ENCODE measurements at regions not wholly inside any gene's neighbourhood (a gene's known extent, or its start where the extent isn't known, plus 50 kb on each side); places are given as distances from the start of the nearest gene placed in this dataset.
"Not testable (repeated sequence)": the region's sequence is repeated elsewhere in the genome, so short reads cannot be mapped to it uniquely, and the experiment has no call there.

DNA sequence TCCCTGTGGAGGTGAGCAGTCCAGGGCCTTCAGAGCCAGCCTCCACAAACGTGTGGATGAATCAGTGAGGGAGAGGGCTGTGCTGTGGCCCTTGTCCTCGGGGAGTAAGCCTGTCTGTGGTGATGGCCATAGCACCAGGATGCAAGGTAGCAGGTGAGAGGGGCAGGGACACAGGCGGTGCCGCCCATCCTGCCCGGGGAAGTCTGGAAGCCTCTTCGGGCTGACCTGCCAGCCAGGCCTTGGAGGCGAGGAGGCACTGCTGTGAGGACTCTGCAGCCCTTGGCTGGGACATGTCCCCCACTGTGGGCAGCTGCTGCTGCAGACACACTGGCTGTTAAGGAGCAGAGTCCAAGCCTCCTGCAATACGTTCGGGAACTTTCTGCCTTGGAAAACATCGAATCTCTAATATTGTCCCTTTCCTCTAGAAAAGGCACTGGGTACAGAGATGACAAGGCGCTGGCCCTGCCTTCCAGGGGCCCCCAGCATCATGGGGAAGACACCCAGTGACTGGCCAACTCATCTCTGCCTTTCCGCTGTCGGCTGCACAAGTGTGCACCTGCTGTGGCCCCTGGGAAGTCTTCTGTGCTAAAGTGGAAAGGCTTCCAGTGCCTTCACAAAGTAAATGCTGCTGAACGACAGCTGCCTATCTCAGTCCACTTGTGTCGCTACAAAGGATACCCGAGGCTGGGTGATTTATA lies 101.4 kb downstream of the ADRA2C start:
- DNase-seq = no peak

DNA sequence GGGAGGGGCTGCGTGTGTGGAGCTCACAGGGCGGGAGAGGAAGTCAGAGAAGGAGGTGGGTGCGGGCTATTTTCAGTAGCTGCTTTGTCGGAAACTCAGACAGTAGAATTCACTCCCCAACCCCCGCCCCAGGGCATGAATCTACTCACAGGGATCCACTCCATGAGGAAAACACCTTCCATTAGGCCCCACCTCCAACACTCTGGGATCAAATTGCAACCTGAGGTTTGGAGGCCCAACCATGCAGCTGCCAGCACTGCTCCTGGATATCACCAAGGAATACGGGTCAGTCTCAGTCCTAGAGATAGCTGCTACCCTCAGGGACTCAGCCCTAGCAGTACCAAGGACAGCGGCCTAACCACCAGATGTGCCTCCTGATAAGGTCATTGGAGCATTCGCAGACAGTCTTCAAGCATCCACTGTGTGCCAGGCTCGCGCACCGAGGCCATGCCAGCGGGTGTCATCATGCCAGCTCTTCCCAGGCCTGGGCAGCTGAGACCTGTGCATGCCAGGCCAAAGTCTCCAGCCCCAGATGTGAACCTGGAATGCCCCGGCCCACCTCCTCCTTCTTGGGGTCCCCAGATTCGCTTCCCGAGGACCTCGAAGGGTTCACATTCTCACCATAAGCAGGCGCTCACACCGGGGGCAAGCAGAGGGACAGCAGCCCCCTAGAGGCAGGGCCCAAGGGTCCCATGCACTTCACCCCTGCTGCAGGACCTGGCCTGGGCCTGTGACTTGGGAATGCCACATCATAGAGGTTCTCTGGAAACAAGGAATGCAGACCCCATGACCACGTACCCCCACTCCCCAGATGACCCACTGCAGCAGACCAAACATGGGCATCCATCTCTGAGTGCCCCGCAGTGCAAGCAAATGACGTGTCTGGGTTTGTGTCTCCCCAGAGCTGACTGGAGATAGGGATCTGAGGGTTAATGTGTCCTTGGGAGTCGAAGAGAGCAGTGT lies 102.3 kb downstream of the ADRA2C start:
- no peak for DNase-seq

GRCh38 chr4:3869174-3869572 lies 103.0 kb downstream of the ADRA2C start:
- DNase-seq = no peak

- DNase-seq = no peak
Observed at GRCh38 chr4:3869661-3870566, 103.7 kb downstream of the ADRA2C start.

GRCh38 chr4:3870567-3870962 lies 104.4 kb downstream of the ADRA2C start:
- DNase-seq = no peak

DNA sequence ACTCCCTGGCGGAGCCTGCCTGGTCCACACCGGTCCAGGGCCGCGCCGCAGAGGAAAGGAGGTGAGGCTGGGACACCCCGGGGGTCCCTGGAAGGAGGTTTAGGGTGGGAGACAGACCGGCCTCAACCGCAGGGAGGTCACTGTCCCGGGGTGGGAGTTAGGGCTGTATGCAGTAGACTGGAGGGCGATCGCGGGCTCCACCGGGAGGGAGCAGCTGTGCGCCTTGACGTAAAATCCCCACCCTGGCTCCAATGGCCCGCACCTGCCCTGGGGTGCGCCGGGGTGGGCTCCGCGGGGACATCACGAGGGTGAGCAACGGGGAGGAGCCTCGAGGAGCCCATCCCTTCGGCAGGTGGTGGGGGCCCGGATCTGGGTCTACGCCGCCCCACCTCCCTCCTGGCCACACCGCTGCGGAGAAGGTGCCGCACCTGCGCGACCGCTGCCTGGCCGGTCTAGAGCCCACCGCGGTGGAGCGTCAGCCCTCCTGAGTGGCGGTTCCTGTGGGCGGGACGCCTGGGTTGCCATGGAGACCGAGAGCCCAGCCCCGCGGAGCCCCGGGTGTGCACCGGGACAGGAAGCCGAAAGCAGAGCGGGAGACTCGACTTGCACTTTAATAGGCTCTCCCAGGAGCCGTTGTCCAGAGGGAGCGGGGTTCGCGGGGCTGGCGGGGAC lies 105.1 kb downstream of the ADRA2C start:
- DNase-seq = no peak

- no peak for DNase-seq
Observed at GRCh38 chr4:3871881-3872833, 106.0 kb downstream of the ADRA2C start.

DNA sequence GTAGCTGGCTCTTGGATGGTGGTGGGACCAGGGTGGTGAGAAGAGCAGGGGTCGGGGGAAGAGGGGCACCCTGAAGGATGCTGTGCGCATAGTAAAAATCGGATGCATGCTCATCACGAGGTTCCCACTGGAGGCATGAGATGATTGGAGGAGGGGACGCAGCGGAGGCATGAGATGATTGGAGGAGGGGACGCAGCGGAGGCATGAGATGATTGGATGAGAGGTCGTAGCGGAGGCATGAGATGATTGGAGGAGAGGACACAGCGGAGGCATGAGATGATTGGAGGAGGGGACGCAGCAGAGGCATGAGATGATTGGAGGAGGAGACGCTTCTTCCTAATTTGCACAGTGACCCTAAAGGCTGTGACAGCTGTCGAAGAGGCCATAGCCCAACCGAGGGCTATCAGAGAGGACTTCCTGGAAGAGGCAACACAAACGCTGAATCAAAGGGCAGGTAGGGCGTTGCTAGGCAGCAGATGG lies 106.7 kb downstream of the ADRA2C start:
- DNase-seq = no peak

- DNase-seq = no peak
Observed at GRCh38 chr4:3873408-3874027, 107.3 kb downstream of the ADRA2C start.

GRCh38 chr4:3874028-3874415 lies 107.8 kb downstream of the ADRA2C start:
- DNase-seq = no peak

DNA sequence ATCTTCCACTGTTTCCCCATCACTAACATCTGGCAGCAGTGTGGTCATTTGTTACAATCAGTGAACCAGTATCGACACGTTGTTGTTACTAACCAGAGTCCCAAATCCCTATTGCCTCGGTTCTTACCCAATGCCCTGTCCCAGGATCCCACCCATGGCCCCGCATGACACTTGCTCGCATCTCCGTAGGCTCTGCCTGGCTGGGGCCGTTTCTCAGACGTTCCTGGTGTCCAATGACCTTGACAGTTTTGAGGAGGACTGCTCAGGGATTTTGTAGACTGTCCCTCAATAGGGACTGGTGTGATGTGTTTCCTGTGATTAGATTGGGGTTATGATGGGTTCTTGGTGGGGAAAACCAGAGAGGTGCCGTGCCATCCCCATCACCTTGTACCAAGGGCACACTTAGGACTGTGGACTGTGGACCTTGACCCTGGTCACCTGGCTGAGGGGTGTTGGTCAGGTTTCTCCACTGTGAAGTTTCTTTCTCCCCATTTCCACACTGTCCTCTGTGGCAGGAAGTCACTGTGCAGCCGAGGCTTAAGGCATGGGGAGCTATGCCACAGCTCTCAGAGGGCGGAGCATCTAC lies 108.4 kb downstream of the ADRA2C start:
- DNase-seq = no peak

DNA sequence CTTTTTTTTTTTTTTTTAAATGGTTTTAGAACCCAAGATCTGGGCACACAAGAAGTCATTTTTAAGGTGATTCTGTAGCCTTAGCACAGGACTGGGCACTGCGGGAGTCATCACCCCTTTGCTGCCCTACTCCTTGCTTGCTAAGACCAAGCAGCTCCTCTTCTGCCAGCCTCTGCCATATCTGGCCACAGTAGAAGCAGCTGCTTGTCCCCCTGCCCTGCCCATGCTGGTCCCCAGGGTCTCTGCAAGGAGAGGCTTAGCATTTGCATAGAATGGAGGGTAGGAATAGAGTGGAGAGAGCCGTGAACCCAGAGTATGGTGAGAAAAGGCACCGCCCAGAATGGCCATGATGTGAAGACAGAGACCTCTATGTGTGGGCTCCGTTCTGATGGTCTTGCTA lies 109.3 kb downstream of the ADRA2C start:
- no peak for DNase-seq

DNA sequence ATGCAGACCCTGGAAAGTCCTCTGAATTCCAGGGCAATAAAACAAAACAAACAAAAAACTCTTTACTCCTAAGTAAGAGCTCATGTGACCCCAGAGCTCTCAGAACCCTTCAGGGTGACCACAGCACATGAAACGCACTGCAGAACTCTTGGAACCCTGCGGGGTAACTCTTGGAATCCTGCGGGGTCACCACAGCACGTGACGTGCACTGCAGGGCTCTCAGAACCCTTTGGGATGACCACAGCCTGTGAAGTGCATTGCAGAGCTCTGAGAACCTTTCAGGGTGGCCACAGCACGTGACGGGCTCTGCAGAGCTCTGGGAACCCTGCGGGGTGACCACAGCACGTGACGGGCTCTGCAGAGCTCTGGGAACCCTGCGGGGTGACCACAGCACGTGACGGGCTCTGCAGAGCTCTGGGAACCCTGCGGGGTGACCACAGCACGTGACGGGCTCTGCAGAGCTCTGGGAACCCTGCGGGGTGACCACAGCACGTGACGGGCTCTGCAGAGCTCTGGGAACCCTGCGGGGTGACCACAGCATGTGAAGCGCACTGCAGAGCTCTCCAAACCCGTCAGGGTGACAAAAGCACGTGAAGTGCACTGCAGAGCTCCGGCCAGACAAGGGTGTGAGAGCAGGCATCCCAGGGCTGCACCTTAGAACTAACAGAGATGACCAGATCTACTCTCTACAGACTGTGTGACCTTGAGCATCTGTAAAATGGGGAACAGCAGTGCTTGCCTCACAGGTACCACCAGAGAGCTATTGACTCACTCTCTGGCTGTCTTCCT lies 110.1 kb downstream of the ADRA2C start:
- not testable (repeated sequence) for DNase-seq

- no peak for DNase-seq
Observed at GRCh38 chr4:3877236-3877635, 111.1 kb downstream of the ADRA2C start.

- no peak for DNase-seq
Observed at GRCh38 chr4:3877868-3878267, 111.7 kb downstream of the ADRA2C start.

DNA sequence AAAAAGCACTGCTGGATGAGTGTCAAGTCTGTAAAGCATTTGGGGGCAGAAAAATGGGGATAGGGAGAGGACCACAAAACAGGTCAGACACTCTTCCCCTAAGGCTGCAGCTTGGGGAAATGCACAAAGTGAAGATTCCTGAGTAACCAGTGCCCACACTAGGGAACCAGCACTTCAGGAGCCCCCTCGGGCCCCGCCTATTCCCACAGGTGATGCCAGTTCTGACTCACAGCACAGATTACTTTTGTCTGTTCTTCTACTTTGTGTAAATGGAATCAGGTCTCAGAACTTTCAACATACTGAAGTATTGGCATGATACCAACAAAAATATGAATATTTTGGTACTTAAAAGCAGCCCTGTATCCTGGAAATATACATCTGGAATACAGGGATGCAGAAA lies 112.5 kb downstream of the ADRA2C start:
- no peak for DNase-seq

- peak; percentile 28 for DNase-seq
Observed at GRCh38 chr4:3879681-3880614, 113.8 kb downstream of the ADRA2C start.

GRCh38 chr4:3880615-3881120 lies 114.5 kb downstream of the ADRA2C start:
- peak; percentile 68 for DNase-seq
